Retina (tissue), 1 donor: ENCODE measurements at regions not wholly inside any gene's neighbourhood (a gene's known extent, or its start where the extent isn't known, plus 50 kb on each side); places are given as distances from the start of the nearest gene placed in this dataset.
"Not testable (repeated sequence)": the region's sequence is repeated elsewhere in the genome, so short reads cannot be mapped to it uniquely, and the experiment has no call there.

Experiments used
- DNase-seq: peaks from one replicate; pipeline ENCODE4 v3.0.0-alpha.2; 2016

- no peak for DNase-seq
Observed at GRCh38 chr7:91571601-91572000, 307.4 kb downstream of the FZD1 start.

GRCh38 chr7:91573405-91573804, 307.1 kb downstream of the MTERF1 start:
- DNase-seq, result no peak

GRCh38 chr7:91576459-91576858, 304.0 kb downstream of the MTERF1 start:
- not testable (repeated sequence) for DNase-seq

- no peak for DNase-seq
Observed at GRCh38 chr7:91579837-91580236, 300.7 kb downstream of the MTERF1 start.

- DNase-seq, result no peak
Observed at GRCh38 chr7:91582799-91583477, 297.6 kb downstream of the MTERF1 start.

DNA sequence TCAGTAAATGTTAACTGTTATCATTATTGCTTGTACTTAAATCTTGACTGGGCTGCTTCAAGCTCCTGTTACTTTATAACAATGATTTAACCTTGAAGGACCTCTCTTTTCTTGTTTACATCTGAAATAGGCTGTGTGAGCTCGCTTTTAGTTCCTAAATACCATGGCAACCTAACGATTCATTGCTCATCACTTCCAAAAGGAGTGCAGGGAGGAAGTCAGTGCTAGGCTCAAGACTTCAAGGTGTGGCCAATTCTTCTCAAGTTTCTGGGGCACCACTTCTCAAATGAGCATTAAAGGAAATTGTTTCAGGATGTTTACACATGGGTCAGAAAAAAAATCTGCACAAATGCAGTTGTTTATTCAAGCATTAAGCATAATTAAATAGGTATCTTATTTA, 284.2 kb downstream of the MTERF1 start:
- DNase-seq, result no peak

DNA sequence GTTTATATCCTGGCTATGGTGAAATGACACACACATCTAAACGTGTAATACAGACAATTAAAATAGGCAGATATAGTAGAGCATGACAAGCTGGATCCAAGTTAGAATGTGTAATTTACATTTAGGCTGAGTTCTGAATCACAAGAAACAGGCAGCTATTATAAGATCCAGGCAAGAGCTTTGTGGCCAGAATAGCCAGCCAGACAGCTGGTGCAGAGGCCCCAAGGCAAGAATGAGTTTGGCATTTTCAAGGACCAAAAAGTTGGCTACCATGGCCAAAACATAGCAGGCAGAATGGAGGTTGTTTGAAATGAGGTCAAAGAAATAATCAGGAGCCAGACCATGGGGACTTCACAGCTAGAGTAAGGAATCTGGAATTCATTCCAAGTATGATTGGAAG, 281.7 kb downstream of the MTERF1 start:
- no peak for DNase-seq

DNA sequence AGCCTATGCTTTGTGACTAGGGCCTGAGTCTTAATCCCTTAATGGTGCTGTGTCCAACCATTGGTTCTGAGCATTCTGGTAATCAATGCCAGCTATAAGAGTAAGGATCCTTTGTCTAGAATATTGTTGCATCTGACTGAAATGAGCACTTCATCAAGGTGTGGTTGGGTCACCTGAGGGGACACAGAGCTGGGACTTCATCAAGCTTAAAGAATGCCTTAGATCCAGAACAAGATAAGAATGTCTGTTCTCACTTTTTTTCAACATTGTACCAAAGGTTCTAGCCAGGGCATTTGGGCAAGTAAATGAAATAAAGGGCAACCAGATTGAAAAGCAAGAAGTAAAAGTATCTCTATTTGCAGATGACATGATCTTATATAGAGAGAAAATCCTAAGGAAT, 280.4 kb downstream of the MTERF1 start:
- no peak for DNase-seq

DNA sequence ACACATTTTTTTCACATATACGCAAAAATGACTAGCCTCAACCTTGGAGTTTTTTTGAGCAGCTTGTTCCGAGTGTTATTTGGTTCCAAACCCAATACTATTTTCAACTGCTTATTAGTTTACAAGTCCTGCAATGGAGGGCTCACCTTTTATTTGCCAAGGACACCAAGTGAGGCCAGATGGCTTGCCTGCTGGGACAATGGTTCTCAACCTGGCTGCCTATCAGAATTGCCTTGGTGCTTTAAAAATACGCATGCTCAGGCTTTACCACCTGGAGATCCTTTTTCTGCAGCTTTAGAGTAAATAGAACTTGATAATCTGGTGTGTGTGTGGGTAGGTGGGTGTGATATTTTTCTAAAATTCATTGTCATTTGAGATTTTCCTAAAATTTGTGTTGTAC, 276.8 kb downstream of the MTERF1 start:
- DNase-seq, result no peak

- DNase-seq, result no peak
Observed at GRCh38 chr7:91608606-91609005, 271.9 kb downstream of the MTERF1 start.

- DNase-seq, result no peak
Observed at GRCh38 chr7:91609525-91609924, 271.0 kb downstream of the MTERF1 start.

DNA sequence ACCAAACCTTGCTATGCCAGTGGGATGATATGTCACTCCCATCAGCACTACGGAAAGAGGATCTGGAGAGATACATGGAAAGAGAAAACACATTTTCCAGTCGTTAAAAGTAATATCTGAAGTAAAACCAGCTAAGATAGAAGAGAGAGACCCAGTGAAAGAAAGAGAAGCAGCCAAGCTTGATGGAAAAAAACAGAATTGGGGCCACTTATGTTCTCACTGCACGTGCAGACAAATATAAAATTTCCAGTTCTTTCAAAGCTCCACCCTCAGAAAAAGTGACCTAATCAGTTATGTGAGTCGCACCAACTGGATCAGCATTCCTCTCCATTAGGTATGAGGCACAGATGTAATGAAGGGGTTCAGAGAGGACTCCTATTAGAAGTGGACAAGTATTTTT, 266.1 kb downstream of the MTERF1 start:
- DNase-seq, result no peak

DNA sequence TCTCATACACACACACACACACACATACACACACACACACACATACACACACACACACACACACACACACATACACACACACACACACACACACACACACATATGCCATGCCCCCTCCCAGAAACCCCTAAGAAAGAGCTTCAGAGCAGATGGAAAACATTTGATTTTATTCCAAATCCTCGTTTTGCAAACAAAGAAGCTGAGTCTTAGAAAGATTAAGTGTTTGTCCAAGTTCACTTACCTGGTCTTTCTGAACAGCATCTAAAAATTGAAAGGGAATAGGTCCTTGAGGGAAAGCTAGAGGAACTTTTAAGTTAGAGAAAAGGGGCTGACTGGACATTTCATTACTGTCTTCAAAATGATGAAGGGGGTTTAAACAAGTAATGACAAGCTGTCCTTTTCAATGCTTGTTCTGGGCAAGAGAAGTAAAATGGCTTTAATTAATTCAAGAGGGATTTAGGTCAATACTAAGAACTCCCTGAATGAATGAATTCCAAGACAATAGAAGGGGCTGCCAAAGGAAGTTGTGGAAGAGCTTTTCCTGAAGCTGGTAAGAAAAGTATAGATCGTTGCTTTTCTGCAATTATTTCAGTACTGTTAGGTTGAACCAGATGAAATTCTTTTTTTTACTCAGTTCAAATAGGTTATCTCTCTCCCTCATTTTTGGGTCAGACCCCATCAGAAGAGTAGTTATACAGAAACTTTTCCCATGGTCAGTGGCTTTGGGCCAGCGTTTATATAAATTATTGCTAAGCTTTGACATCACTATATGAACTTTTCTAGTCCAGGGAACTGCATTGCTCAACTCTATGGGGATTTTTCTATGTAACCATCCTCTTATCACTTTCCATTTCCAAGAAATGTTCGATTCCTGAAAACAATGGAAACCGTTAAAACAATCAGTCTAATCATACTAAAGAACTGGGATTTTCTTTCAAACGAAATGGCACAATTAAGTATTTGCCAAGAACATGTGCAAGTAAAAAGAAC, 261.4 kb downstream of the MTERF1 start:
- peak; percentile 78 for DNase-seq

DNA sequence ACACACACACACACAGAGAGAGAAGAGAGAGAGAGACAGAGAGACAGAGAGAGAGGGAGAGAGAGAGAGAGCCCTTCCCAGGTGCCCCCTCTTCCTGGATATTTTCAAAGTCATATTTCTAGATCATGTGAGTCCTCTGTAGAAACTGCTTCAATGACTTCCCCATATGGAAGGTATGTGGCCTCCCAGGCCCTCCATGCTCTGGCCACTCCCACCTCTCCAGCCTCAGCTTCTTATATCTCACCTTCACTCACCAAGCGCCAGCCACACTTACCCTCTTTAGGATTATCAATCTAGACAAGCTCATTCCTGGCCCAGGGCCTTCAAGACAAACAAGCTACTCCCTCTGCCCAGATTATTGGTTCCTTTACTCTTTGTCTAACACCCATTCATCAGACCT, 259.7 kb downstream of the MTERF1 start:
- no peak for DNase-seq

- DNase-seq, result not testable (repeated sequence)
Observed at GRCh38 chr7:91627324-91627723, 253.2 kb downstream of the MTERF1 start.

DNA sequence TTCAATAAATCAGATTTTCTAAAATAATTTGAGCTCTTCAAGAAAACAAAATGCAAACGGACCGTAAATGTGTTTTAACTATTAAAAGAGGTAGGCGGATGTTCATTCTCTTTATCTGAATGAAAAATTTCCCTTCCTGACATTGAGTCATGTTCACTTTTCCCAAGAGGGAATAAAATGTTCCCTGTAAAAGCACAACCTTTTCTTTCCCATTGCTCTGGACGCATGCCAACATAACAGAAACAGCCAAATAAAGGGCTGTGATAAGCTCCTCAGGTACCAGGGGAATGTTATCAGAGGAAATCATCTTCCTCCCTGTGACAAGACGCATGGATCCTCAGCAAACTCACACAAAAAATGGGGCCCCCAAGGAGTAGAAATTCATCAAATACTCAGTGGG, 251.8 kb downstream of the MTERF1 start:
- DNase-seq, result no peak

DNA sequence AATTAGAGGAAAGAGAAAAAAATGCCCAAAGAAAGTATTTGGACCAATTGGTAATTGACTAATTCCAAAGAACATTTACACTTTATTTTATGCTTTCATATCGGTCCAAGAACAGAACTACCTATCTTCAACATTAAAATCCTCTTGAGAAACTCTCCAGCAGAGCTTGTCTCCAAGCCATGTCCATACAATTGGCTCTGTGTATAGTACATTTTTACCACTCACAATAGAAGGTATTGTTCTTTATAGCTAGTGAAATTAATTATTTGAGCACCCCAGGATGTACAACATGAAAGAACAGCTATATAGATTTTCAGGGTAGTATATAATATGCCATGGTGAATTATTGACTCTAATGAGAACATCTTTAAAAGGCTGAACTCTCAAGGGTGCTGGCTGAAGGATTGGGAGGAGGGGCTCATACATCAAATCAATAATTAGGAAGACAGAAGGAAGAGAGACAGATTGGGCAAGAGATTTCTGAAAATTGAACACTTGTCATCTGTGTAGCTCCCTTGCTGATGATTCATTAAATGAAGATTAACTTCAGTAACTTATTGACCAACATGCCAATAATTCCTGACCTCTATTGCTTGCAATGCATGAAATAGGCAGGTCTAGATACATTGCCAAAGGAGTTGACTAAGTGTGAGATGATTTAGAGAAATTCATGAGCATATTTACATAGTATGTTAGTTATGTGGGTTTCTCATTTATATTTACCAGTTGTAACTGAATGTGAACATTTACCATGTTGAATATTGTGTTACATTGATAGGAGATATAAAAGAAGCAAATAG, 249.7 kb downstream of the MTERF1 start:
- DNase-seq, result no peak

DNA sequence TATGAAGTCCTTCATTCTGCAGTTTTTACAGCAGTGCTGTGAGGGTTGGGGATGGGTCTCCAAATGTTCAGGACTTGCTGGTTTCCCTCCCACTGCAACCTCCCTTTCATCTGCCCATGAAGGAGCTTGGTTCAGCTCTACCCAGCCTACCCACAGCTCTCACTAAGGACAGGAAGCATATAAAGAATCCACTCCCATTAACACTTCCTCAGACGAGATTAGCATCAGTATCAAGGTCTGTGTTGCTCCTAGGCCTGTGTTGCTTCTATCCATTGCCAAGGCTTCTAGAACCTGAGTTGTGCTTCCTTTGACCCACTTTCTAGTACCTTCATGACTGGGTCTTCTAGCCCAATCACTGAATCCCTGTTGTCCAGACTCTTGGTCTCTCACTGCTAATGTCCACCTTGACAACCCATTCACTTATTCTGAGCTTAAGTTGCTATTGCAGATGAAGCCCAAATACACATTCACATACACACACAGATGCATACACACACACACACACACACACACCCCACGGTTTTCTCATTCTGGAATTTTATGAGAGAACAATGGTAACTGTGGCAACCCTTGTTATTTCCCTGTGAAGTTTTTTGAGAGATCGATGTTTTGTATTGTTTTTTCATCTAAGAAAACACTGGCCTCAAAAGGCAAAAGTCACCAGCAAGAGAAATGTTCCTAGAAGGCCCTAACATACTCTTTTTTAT, 248.1 kb downstream of the MTERF1 start:
- DNase-seq, result no peak

DNA sequence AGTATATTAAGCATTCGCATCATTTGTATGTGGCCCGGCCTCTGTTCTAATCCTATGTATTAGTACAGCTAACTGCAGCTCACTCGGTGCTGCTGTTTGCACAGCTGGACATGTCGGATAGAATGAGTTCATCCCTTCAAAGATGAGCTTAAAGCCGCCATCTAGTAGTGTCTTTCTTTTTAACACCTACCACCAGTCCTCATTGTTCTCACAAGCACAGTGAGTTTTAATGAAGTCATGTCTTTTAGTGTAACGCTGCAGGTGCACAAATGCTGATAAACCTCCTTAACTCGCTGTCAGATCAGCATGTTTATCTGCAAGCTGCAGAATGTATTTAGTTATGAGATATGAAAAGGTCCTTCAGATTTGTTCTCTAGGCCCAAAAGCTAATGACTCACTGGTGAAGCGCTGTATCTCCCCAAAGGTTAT, 247.5 kb downstream of the MTERF1 start:
- peak; percentile 55 for DNase-seq

DNA sequence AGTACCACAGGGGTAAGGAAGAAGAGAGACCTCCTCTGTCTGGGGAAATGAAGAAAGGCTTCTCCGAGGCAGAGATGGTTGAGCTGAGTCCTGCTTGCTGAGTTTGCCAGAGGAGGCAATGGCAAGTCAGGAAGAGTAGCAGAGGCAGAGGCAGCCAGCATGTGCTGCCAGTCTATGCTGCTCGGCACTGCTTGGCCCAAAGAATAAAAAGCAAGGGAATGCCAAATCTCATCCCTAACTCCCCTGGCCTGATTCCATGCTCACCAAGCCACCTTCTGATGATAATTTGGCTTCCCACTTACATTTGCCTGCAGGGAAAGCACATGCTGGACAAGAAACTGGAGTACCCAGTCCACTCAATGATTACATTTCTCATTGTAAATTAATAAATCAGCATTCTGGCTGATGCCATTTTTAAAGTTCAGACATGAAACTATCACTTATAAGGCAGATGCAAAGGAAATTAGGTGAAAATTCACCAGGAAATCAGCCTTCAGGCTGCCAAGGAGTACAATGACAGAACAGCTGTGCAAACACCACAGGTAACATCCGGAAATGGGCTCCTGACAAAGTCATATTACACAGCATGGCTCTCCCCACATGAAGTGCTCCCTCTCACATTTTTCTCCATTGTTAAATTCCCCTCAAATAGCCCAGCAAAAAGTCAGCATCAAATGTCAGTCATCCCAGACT, 245.9 kb downstream of the MTERF1 start:
- DNase-seq, result no peak

GRCh38 chr7:91636129-91636724, 244.3 kb downstream of the MTERF1 start:
- DNase-seq, result no peak

GRCh38 chr7:91636728-91637127, 243.8 kb downstream of the MTERF1 start:
- DNase-seq, result no peak
